ENCODE measurements at regions not wholly inside any gene's neighbourhood (a gene's known extent, or its start where the extent isn't known, plus 50 kb on each side); places are given as distances from the start of the nearest gene placed in this dataset.
A peak's percentile ranks its signal among the peaks of the same experiment; 100 is the strongest.
"Not testable (repeated sequence)": the region's sequence is repeated elsewhere in the genome, so short reads cannot be mapped to it uniquely, and the experiment has no call there.

DNA sequence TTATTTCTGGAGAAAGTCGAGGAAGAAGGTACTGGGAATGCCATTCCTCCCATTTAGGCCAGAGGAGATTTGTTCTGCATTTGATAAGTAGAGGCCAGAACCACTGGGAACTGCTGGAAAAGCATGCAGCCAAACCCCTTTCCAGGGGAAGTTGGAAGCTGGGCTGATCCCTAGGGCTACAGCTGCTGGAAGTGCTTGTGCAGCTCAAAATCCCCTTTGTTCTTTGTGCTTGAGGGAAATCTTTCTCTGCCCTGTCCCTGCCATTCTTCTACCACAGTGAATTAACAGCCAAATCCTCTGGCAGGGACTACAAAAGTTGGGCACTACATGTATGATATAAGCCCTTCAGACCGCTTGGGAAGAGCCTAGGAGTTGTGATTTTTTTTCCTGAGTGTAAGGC lies 734.1 kb downstream of the LRRIQ3 start:
- Histone ChIP-seq H3K4me1 (ENCODE audit: control insufficient read depth, insufficient read depth, low read length) (no peaks in the 10 kb centered on the region), H3K27ac (ENCODE audit: low read depth, low read length) (no peak overlapping the region), H3K27me3 (ENCODE audit: control insufficient read depth, insufficient read depth, low read length, poor library complexity, severe bottlenecking) (no peaks in the 10 kb centered on the region), H3K9ac (ENCODE audit: extremely low read depth, low read length, poor library complexity, severe bottlenecking) (no peak overlapping the region), H3K4me3 (ENCODE audit: low read length) (no peak overlapping the region), H3K36me3 (ENCODE audit: control insufficient read depth, insufficient read depth, low read length) (no peaks in the 10 kb centered on the region), H3K9me3 (ENCODE audit: control insufficient read depth, low read length) (no peaks in the 10 kb centered on the region)
- DNase-seq: no peak
- 89% methylated on average over 2 of the region's 2 CpGs; no CpG with 5 or more reads in 1 of the 2 experiments for WGBS, 2 experiments (ENCODE audit: insufficient coverage in 1 of 2, insufficient read length in 1 of 2)
- Mint-ChIP-seq H3K36me3 (ENCODE audit: low read depth) (no peaks in the 10 kb centered on the region), H3K9me3 (no peaks in the 10 kb centered on the region), H3K27ac (peak overlapping the region; percentile 26), H3K4me3 (no peak overlapping the region), H3K4me1 (no peaks in the 10 kb centered on the region), H3K27me3 (ENCODE audit: insufficient read depth) (no peaks in the 10 kb centered on the region)
- no peak for TF ChIP-seq CTCF (conservative IDR thresholded peaks at IDR 0.05)

DNA sequence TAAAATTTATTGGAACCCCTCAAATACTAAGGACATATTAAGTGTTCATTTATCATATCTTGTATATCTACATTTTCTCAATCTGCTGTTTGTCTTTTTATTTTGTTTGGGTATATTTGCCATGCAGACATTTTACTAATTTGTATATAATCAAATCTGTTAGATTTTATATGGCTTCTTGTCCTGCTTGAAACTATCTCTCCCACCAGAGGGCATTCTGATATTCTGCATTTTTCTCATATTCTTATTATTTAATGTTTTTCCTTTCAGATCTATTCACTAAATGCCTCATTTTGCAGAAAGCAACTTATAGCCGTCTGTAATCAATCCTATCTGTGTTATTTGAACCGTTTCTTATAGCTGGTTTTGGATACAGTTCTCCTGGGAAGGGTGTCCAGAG lies 745.5 kb downstream of the LRRIQ3 start:
- H3K4me3 ChIP-seq (ENCODE audit: low read length): no peak overlapping the region
- 50% methylated on average over 2 of the region's 2 CpGs; no CpG with 5 or more reads in 1 of the 2 experiments for WGBS, 2 experiments (ENCODE audit: insufficient coverage in 1 of 2, insufficient read length in 1 of 2)
- H3K9me3 Mint-ChIP-seq: no peaks in the 10 kb centered on the region
- no peak overlapping the region for H3K27ac ChIP-seq (ENCODE audit: low read depth, low read length)
- no peak overlapping the region for H3K4me3 Mint-ChIP-seq
- H3K27me3 Mint-ChIP-seq (ENCODE audit: insufficient read depth): no peaks in the 10 kb centered on the region
- no peaks in the 10 kb centered on the region for H3K4me1 ChIP-seq (ENCODE audit: control insufficient read depth, insufficient read depth, low read length)
- H3K4me1 Mint-ChIP-seq: no peaks in the 10 kb centered on the region
- H3K9ac ChIP-seq (ENCODE audit: extremely low read depth, low read length, poor library complexity, severe bottlenecking): no peak overlapping the region
- no peak overlapping the region for H3K27ac Mint-ChIP-seq
- H3K36me3 Mint-ChIP-seq (ENCODE audit: low read depth): no peaks in the 10 kb centered on the region
- peak; percentile 48 for TF ChIP-seq CTCF (conservative IDR thresholded peaks at IDR 0.05)
- H3K27me3 ChIP-seq (ENCODE audit: control insufficient read depth, insufficient read depth, low read length, poor library complexity, severe bottlenecking): no peaks in the 10 kb centered on the region
- no peak for DNase-seq
- H3K36me3 ChIP-seq (ENCODE audit: control insufficient read depth, insufficient read depth, low read length): no peaks in the 10 kb centered on the region
- no peaks in the 10 kb centered on the region for H3K9me3 ChIP-seq (ENCODE audit: control insufficient read depth, low read length)

DNA sequence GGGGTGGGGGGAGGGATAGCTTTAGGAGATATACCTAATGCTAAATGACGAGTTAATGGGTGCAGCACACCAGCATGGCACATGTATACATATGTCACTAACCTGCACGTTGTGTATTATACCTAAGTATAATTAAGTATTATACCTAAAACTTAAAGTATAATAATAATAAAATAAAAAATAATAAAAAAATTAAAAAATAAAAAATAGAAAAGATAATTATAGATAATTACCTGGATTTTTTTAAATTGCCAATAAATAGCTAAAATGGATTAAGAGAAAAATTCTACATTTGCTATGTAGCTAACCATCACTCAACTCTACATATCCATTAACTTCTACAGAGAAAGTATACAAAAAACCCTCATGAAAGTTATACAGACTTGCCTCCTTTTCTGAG lies 747.3 kb downstream of the LRRIQ3 start:
- not testable (repeated sequence) for H3K9ac ChIP-seq (ENCODE audit: extremely low read depth, low read length, poor library complexity, severe bottlenecking); H3K4me3 Mint-ChIP-seq; H3K36me3 ChIP-seq (ENCODE audit: control insufficient read depth, insufficient read depth, low read length); H3K4me3 ChIP-seq (ENCODE audit: low read length); H3K36me3 Mint-ChIP-seq (ENCODE audit: low read depth); H3K27ac Mint-ChIP-seq; H3K27ac ChIP-seq (ENCODE audit: low read depth, low read length); H3K9me3 ChIP-seq (ENCODE audit: control insufficient read depth, low read length); DNase-seq; H3K27me3 Mint-ChIP-seq (ENCODE audit: insufficient read depth); H3K4me1 ChIP-seq (ENCODE audit: control insufficient read depth, insufficient read depth, low read length); H3K27me3 ChIP-seq (ENCODE audit: control insufficient read depth, insufficient read depth, low read length, poor library complexity, severe bottlenecking); H3K9me3 Mint-ChIP-seq; H3K4me1 Mint-ChIP-seq
- no CpG with 5 or more reads among the region's 2 CpGs for WGBS, 2 experiments (ENCODE audit: insufficient coverage in 1 of 2, insufficient read length in 1 of 2)

GRCh38 chr1:73411479-73411878 lies 786.5 kb downstream of the LRRIQ3 start:
- Mint-ChIP-seq H3K4me3 (no peak overlapping the region), H3K27me3 (ENCODE audit: insufficient read depth) (no peaks in the 10 kb centered on the region)
- no peak overlapping the region for H3K4me3 ChIP-seq (ENCODE audit: low read length)

More at GRCh38 chr1:73411479-73411878, 786.5 kb downstream of the LRRIQ3 start:
- H3K27ac Mint-ChIP-seq: no peak overlapping the region
- Histone ChIP-seq H3K27ac (ENCODE audit: low read depth, low read length) (no peak overlapping the region), H3K4me1 (ENCODE audit: control insufficient read depth, insufficient read depth, low read length) (no peaks in the 10 kb centered on the region), H3K27me3 (ENCODE audit: control insufficient read depth, insufficient read depth, low read length, poor library complexity, severe bottlenecking) (no peaks in the 10 kb centered on the region), H3K9me3 (ENCODE audit: control insufficient read depth, low read length) (no peaks in the 10 kb centered on the region), H3K9ac (ENCODE audit: extremely low read depth, low read length, poor library complexity, severe bottlenecking) (no peak overlapping the region), H3K36me3 (ENCODE audit: control insufficient read depth, insufficient read depth, low read length) (no peaks in the 10 kb centered on the region)
- no peak for TF ChIP-seq CTCF (conservative IDR thresholded peaks at IDR 0.05)
- DNase-seq: no peak
- no peaks in the 10 kb centered on the region for H3K36me3 Mint-ChIP-seq (ENCODE audit: low read depth)
- 92 to 94% methylated on average over 2 to 3 of the region's 3 CpGs for WGBS, 2 experiments (ENCODE audit: insufficient coverage in 1 of 2, insufficient read length in 1 of 2)
- peaks cover 9% of the 10 kb centered on the region for H3K9me3 Mint-ChIP-seq
- H3K4me1 Mint-ChIP-seq: no peaks in the 10 kb centered on the region

Measured in endodermal cell (in vitro differentiated cells).